Fibroblast of lung (primary cell): ENCODE measurements at regions not wholly inside any gene's neighbourhood (a gene's known extent, or its start where the extent isn't known, plus 50 kb on each side); places are given as distances from the start of the nearest gene placed in this dataset.

ENCODE experiments used
- DNase-seq, 2 donors: peaks; one replicate each; pipeline versions ENCODE4 v3.0.0 to v3.0.0-alpha.2; 2010; ENCODE audit warnings: low read depth in 2 of 2
- H2AFZ ChIP-seq: 2 replicates; pipeline ENCODE4 v1.5.1; 2012; ENCODE audit warnings: low read length, control low read depth, inconsistent platforms
- H3K27ac ChIP-seq: 2 replicates; pipeline ENCODE4 v1.5.1; 2011; ENCODE audit warnings: low read length, control low read depth; ENCODE audit not compliant: insufficient read depth
- H3K27me3 ChIP-seq: 2 replicates; pipeline ENCODE4 v1.5.1; 2011; ENCODE audit warnings: mild to moderate bottlenecking, low read length; ENCODE audit not compliant: control insufficient read depth, insufficient read depth
- H3K36me3 ChIP-seq: 2 replicates; pipeline ENCODE4 v1.5.1; 2011; ENCODE audit warnings: low read length; ENCODE audit not compliant: control insufficient read depth, insufficient read depth
- H3K4me1 ChIP-seq: 2 replicates; pipeline ENCODE4 v1.5.1; 2011; ENCODE audit warnings: low read length; ENCODE audit not compliant: control insufficient read depth, insufficient read depth; ENCODE audit errors: extremely low read depth
- H3K4me2 ChIP-seq: 2 replicates; pipeline ENCODE4 v1.5.1; 2011; ENCODE audit warnings: low read length, control low read depth; ENCODE audit not compliant: insufficient read depth; ENCODE audit errors: extremely low read depth
- H3K4me3 ChIP-seq, 4 experiments: fragments of 200-600 bp in 1 of 4; sonication (generic) in 1 of 4; replicated peaks in 1 of 4; 2 replicates each; pipeline ENCODE4 v1.5.1; 2011 to 2016; ENCODE audit warnings: low read length in 4 of 4, low read depth in 3 of 4, mild to moderate bottlenecking in 3 of 4, control low read depth in 2 of 4, inconsistent platforms in 1 of 4, mixed read lengths in 1 of 4; ENCODE audit not compliant: insufficient read depth in 1 of 4; ENCODE audit errors: control extremely low read depth in 1 of 4
- H3K79me2 ChIP-seq: 2 replicates; pipeline ENCODE4 v1.5.1; 2012; ENCODE audit warnings: mild to moderate bottlenecking, low read length, inconsistent platforms; ENCODE audit not compliant: control insufficient read depth, insufficient read depth
- H3K9ac ChIP-seq: 2 replicates; pipeline ENCODE4 v1.5.1; 2011; ENCODE audit warnings: mild to moderate bottlenecking, low read length, control low read depth; ENCODE audit not compliant: insufficient read depth
- H3K9me3 ChIP-seq: 2 replicates; pipeline ENCODE4 v1.5.1; 2012; ENCODE audit warnings: low read depth, low read length; ENCODE audit not compliant: control insufficient read depth, insufficient read depth
- H4K20me1 ChIP-seq: 2 replicates; pipeline ENCODE4 v1.5.1; 2011; ENCODE audit warnings: low read length; ENCODE audit not compliant: control insufficient read depth, insufficient read depth; ENCODE audit errors: extremely low read depth
- CTCF ChIP-seq, 2 donors: IDR thresholded peaks in 1 of 2; conservative IDR thresholded peaks in 1 of 2; 1 replicate in 1 of 2; 2 replicates in 1 of 2; pipeline ENCODE4 v1.5.1; 2011 to 2012; ENCODE audit warnings: low read length in 2 of 2, control low read depth in 1 of 2, inconsistent platforms in 1 of 2, low read depth in 1 of 2, mild to moderate bottlenecking in 1 of 2
- EZH2 ChIP-seq: IDR thresholded peaks from 2 replicates; pipeline ENCODE4 v1.5.1; 2012; ENCODE audit warnings: low read length, control low read depth, mild to moderate bottlenecking; ENCODE audit errors: missing control alignments

GRCh38 chr17:73941919-73942530 lies 261.5 kb upstream of the RPL38 start:
- Histone ChIP-seq H3K4me1 (no peaks in the 10 kb centered on the region), H3K9me3 (no peaks in the 10 kb centered on the region), H3K4me2 (no peak overlapping the region), H3K4me3 (no peak overlapping the region), H4K20me1 (no peaks in the 10 kb centered on the region), H3K27ac (no peak overlapping the region), H3K9ac (no peak overlapping the region), H2AFZ (no peak overlapping the region), H3K27me3 (no peaks in the 10 kb centered on the region), H3K36me3 (no peaks in the 10 kb centered on the region), H3K79me2 (no peaks in the 10 kb centered on the region)
- DNase-seq = no peak
- no peak for TF ChIP-seq EZH2
- TF ChIP-seq CTCF (conservative IDR thresholded peaks at IDR 0.05 in 1 of 2, IDR thresholded peaks at IDR 0.05 in 1 of 2; ENCODE audit: low read depth in 1 of 2, low read length in 2 of 2) = no peak

GRCh38 chr17:73942703-73943415 lies 260.6 kb upstream of the RPL38 start:
- H2AFZ ChIP-seq = no peak overlapping the region
- no peaks in the 10 kb centered on the region for H3K79me2 ChIP-seq
- H3K27ac ChIP-seq = no peak overlapping the region
- H3K36me3 ChIP-seq = no peaks in the 10 kb centered on the region
- H3K4me2 ChIP-seq = no peak overlapping the region
- TF ChIP-seq EZH2 (no peak), CTCF (conservative IDR thresholded peaks at IDR 0.05 in 1 of 2, IDR thresholded peaks at IDR 0.05 in 1 of 2; ENCODE audit: low read depth in 1 of 2, low read length in 2 of 2) (no peak)
- no peaks in the 10 kb centered on the region for H4K20me1 ChIP-seq
- H3K9me3 ChIP-seq = no peaks in the 10 kb centered on the region
- no peak overlapping the region for H3K4me3 ChIP-seq
- no peaks in the 10 kb centered on the region for H3K27me3 ChIP-seq
- DNase-seq = no peak
- no peak overlapping the region for H3K9ac ChIP-seq
- no peaks in the 10 kb centered on the region for H3K4me1 ChIP-seq

GRCh38 chr17:73943416-73944110 lies 259.9 kb upstream of the RPL38 start:
- H3K79me2 ChIP-seq = no peaks in the 10 kb centered on the region
- DNase-seq = no peak

More at GRCh38 chr17:73943416-73944110, 259.9 kb upstream of the RPL38 start:
- Histone ChIP-seq H3K27me3 (no peaks in the 10 kb centered on the region), H3K4me3 (no peak overlapping the region), H3K36me3 (no peaks in the 10 kb centered on the region), H3K4me2 (no peak overlapping the region), H3K4me1 (no peaks in the 10 kb centered on the region), H4K20me1 (no peaks in the 10 kb centered on the region), H3K9me3 (no peaks in the 10 kb centered on the region), H3K9ac (no peak overlapping the region), H2AFZ (no peak overlapping the region), H3K27ac (no peak overlapping the region)
- TF ChIP-seq CTCF (conservative IDR thresholded peaks at IDR 0.05 in 1 of 2, IDR thresholded peaks at IDR 0.05 in 1 of 2; ENCODE audit: low read depth in 1 of 2, low read length in 2 of 2) (no peak), EZH2 (no peak)
